Panc1 (cell line): ENCODE measurements at regions not wholly inside any gene's neighbourhood (a gene's known extent, or its start where the extent isn't known, plus 50 kb on each side); places are given as distances from the start of the nearest gene placed in this dataset.

Source experiments
- SIN3A ChIP-seq: IDR thresholded peaks from 2 replicates; pipeline ENCODE4 v1.6.1; 2012; ENCODE audit warnings: low read depth, mild to moderate bottlenecking, low read length, moderate library complexity, borderline replicate concordance; ENCODE audit not compliant: insufficient read depth
- TF ChIP-seq, protein P1 (sequence below): fragments of 450-650 bp; IDR thresholded peaks from 2 replicates; pipeline ENCODE4 v1.5.1; 2017; ENCODE audit warnings: mild to moderate bottlenecking
- TF ChIP-seq, protein P2 (sequence below), 2 experiments: IDR thresholded peaks; 2 replicates each; pipeline ENCODE4 v1.6.1; 2011 to 2012; ENCODE audit warnings: low read depth in 2 of 2, control low read depth in 1 of 2, low read length in 1 of 2, mild to moderate bottlenecking in 1 of 2, moderate library complexity in 1 of 2; ENCODE audit not compliant: insufficient read depth in 1 of 2

DNA sequence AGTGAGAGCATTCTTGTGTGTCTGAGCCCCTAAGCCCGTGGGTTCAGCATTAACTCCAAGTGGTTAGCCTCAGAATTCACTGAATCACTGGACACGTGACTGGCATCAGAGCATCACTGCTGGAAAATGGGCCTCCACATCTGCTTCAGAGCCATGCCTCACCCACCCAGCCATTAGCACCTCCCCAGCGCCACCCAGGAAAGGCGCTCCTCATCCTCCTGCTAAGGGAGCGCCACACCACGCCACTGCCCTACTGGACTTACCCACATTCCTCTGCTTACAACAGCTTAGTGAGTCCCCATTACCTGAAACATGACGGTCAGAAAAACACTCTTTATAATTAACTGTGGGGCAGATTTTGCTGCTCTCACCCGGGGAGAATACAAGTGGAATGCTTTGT, 442.6 kb upstream of the MYT1L start:
- no peak for TF ChIP-seq SIN3A
- TF ChIP-seq, protein P1, sequence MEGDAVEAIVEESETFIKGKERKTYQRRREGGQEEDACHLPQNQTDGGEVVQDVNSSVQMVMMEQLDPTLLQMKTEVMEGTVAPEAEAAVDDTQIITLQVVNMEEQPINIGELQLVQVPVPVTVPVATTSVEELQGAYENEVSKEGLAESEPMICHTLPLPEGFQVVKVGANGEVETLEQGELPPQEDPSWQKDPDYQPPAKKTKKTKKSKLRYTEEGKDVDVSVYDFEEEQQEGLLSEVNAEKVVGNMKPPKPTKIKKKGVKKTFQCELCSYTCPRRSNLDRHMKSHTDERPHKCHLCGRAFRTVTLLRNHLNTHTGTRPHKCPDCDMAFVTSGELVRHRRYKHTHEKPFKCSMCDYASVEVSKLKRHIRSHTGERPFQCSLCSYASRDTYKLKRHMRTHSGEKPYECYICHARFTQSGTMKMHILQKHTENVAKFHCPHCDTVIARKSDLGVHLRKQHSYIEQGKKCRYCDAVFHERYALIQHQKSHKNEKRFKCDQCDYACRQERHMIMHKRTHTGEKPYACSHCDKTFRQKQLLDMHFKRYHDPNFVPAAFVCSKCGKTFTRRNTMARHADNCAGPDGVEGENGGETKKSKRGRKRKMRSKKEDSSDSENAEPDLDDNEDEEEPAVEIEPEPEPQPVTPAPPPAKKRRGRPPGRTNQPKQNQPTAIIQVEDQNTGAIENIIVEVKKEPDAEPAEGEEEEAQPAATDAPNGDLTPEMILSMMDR: no peak
- TF ChIP-seq, protein P2, sequence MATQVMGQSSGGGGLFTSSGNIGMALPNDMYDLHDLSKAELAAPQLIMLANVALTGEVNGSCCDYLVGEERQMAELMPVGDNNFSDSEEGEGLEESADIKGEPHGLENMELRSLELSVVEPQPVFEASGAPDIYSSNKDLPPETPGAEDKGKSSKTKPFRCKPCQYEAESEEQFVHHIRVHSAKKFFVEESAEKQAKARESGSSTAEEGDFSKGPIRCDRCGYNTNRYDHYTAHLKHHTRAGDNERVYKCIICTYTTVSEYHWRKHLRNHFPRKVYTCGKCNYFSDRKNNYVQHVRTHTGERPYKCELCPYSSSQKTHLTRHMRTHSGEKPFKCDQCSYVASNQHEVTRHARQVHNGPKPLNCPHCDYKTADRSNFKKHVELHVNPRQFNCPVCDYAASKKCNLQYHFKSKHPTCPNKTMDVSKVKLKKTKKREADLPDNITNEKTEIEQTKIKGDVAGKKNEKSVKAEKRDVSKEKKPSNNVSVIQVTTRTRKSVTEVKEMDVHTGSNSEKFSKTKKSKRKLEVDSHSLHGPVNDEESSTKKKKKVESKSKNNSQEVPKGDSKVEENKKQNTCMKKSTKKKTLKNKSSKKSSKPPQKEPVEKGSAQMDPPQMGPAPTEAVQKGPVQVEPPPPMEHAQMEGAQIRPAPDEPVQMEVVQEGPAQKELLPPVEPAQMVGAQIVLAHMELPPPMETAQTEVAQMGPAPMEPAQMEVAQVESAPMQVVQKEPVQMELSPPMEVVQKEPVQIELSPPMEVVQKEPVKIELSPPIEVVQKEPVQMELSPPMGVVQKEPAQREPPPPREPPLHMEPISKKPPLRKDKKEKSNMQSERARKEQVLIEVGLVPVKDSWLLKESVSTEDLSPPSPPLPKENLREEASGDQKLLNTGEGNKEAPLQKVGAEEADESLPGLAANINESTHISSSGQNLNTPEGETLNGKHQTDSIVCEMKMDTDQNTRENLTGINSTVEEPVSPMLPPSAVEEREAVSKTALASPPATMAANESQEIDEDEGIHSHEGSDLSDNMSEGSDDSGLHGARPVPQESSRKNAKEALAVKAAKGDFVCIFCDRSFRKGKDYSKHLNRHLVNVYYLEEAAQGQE (IDR thresholded peaks at IDR 0.05; ENCODE audit: insufficient read depth in 1 of 2, low read depth in 2 of 2, low read length in 1 of 2): no peak
